Nephron (organoid): ENCODE measurements at regions not wholly inside any gene's neighbourhood (a gene's known extent, or its start where the extent isn't known, plus 50 kb on each side); places are given as distances from the start of the nearest gene placed in this dataset.
A peak's percentile ranks its signal among the peaks of the same experiment; 100 is the strongest.

Experiments used
- H3K27ac Mint-ChIP-seq, 3 experiments: 2 replicates each; pipeline ENCODE4 v1.8.0; 2020; ENCODE audit warnings: mixed read lengths in 3 of 3, mild to moderate bottlenecking in 2 of 3, moderate library complexity in 1 of 3
- H3K27me3 Mint-ChIP-seq: 2 replicates; pipeline ENCODE4 v1.8.0; 2021; ENCODE audit warnings: low read depth, mild to moderate bottlenecking, moderate library complexity, mixed read lengths
- H3K36me3 Mint-ChIP-seq: 2 replicates; pipeline ENCODE4 v1.8.0; 2020; ENCODE audit warnings: low read depth, mixed read lengths
- H3K4me1 Mint-ChIP-seq: 2 replicates; pipeline ENCODE4 v1.8.0; 2020; ENCODE audit warnings: mixed read lengths
- H3K4me3 Mint-ChIP-seq, 3 experiments: 2 replicates each; pipeline ENCODE4 v1.8.0; 2020; ENCODE audit warnings: mild to moderate bottlenecking in 3 of 3, mixed read lengths in 3 of 3, moderate library complexity in 2 of 3
- H3K9me3 Mint-ChIP-seq: 2 replicates; pipeline ENCODE4 v1.8.0; 2020; ENCODE audit warnings: mixed read lengths
- CTCF ChIP-seq, 3 experiments: fragments of 200-600 bp; sonication (generic); IDR thresholded peaks; one replicate each; pipeline ENCODE4 v1.5.0; 2021; ENCODE audit warnings: antibody characterized with exemption in 3 of 3; ENCODE audit not compliant: unreplicated experiment in 3 of 3

GRCh38 chr4:12689457-12689856 is 794.7 kb downstream of the RAB28 start:
- Mint-ChIP-seq H3K27ac (no peak overlapping the region), H3K27me3 (no peaks in the 10 kb centered on the region), H3K4me3 (no peak overlapping the region), H3K36me3 (no peaks in the 10 kb centered on the region), H3K9me3 (no peaks in the 10 kb centered on the region), H3K4me1 (no peaks in the 10 kb centered on the region)
- no peak for TF ChIP-seq CTCF (IDR thresholded peaks at IDR 0.05; ENCODE audit: unreplicated experiment in 3 of 3)

DNA sequence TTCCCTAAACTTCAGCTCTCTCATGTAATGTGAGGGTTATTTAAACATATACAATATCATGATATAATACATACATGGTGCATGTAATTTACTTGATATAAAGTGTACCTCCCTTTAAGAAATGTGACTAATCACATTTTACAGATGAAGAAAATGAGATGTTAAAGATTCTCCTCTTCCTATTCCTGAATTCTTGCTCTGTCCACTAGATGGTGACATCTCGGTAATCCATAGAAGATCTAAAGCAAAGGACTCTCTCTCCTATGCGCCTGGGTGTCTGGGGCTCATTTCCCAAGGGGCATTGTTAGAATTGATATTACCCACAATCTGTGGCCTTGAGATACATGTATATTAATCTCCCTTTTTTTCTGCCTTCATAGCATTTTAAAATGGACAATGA is 804.9 kb downstream of the RAB28 start:
- no peak overlapping the region for H3K27ac Mint-ChIP-seq
- no peaks in the 10 kb centered on the region for H3K4me1 Mint-ChIP-seq

DNA sequence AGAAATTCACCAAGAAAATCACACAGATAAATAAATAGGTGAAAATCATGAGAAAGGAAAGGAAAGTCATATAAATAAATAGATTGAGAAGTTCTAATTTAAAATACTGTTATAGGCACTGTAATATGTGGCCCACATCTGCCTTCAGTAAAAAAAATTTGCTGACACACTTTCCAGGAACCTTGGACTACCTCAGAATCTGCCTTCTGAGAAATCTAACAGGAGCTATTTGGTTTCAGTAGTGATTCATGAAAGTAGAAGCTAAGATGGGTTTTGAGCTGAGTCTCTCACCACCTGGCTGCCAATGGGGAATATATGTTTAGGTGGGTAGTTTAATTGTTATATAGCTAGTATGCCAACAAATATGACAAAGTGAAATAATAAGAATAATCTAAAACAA is 810.0 kb downstream of the RAB28 start:
- no peak overlapping the region for H3K4me3 Mint-ChIP-seq
- no peaks in the 10 kb centered on the region for H3K4me1 Mint-ChIP-seq
- TF ChIP-seq CTCF (IDR thresholded peaks at IDR 0.05; ENCODE audit: unreplicated experiment in 3 of 3): no peak

More for the DNA sequence above, 804.9 kb downstream of the RAB28 start:
- peak; percentile 16 to 39 (median 20) for TF ChIP-seq CTCF (IDR thresholded peaks at IDR 0.05; ENCODE audit: unreplicated experiment in 3 of 3)
- no peak overlapping the region for H3K4me3 Mint-ChIP-seq
- peaks cover 7% of the 10 kb centered on the region for H3K9me3 Mint-ChIP-seq
- H3K27me3 Mint-ChIP-seq: peaks cover 5% of the 10 kb centered on the region
- no peaks in the 10 kb centered on the region for H3K36me3 Mint-ChIP-seq

DNA sequence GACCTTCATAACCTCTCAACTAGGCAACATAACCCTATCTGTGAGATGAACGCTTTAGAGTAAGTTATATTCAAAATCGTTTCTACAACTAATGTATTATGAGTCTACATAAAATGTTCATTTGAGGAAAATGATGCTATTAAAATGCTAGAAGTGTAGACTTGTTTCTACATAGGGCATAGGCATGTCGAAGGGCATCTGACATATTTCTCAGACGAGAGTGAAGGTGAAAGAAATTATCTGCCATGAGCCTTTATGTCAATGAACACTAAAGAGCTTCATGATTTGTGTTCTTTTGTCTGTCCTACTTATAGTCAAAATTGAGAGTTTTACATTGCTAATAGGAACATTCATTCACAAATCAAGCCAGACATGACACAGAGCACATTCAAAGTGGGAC is 811.8 kb downstream of the RAB28 start:
- Mint-ChIP-seq H3K4me3 (no peak overlapping the region), H3K4me1 (no peaks in the 10 kb centered on the region), H3K9me3 (peaks cover 8% of the 10 kb centered on the region), H3K27me3 (no peaks in the 10 kb centered on the region), H3K27ac (no peak overlapping the region), H3K36me3 (no peaks in the 10 kb centered on the region)
- TF ChIP-seq CTCF (IDR thresholded peaks at IDR 0.05; ENCODE audit: unreplicated experiment in 3 of 3): no peak

More for the DNA sequence above, 810.0 kb downstream of the RAB28 start:
- Mint-ChIP-seq H3K27ac (no peak overlapping the region), H3K27me3 (peaks cover 5% of the 10 kb centered on the region), H3K9me3 (peaks cover 8% of the 10 kb centered on the region), H3K36me3 (no peaks in the 10 kb centered on the region)

DNA sequence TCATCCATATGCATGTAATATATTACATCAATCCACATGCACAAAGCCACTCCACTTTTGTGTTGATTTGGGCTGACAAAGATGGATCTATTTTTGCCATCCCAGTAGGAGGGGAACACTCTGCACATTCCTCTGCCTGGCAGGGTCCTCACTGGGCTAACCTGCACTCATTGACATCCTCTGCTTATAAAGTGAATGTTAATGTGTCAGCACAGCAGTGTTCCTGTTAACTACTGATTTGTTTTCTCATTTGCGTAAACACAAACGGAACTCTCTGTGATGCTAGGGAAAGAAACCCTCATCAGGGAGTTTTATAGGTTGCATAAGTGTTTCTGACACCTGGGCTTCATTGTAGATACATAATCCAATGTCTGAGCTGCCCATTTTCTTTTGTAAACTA is 826.0 kb downstream of the RAB28 start:
- TF ChIP-seq CTCF (IDR thresholded peaks at IDR 0.05; ENCODE audit: unreplicated experiment in 3 of 3): no peak
- H3K27ac Mint-ChIP-seq: no peak overlapping the region
- H3K27me3 Mint-ChIP-seq: no peaks in the 10 kb centered on the region
- peaks cover 7% of the 10 kb centered on the region for H3K9me3 Mint-ChIP-seq
- no peak overlapping the region for H3K4me3 Mint-ChIP-seq
- no peaks in the 10 kb centered on the region for H3K4me1 Mint-ChIP-seq
- H3K36me3 Mint-ChIP-seq: no peaks in the 10 kb centered on the region

GRCh38 chr4:12651876-12652275 is 832.3 kb downstream of the RAB28 start:
- H3K36me3 Mint-ChIP-seq: no peaks in the 10 kb centered on the region
- H3K4me1 Mint-ChIP-seq: no peaks in the 10 kb centered on the region
- no peak overlapping the region for H3K4me3 Mint-ChIP-seq
- peaks cover 3% of the 10 kb centered on the region for H3K9me3 Mint-ChIP-seq
- no peak overlapping the region for H3K27ac Mint-ChIP-seq
- no peak for TF ChIP-seq CTCF (IDR thresholded peaks at IDR 0.05; ENCODE audit: unreplicated experiment in 3 of 3)
- H3K27me3 Mint-ChIP-seq: no peaks in the 10 kb centered on the region
